ENCODE measurements at regions not wholly inside any gene's neighbourhood (a gene's known extent, or its start where the extent isn't known, plus 50 kb on each side); places are given as distances from the start of the nearest gene placed in this dataset.

GRCh38 chr3:96070678-96071077 is 743.7 kb upstream of the EPHA6 start:
- DNase-seq (ENCODE audit: low spot score) (no peak), ATAC-seq (no peak)
- Mint-ChIP-seq H3K9me3 (0 out of 2 replicates have a peak, but pooled peaks cover 3% of the 10 kb centered on the region), H3K27me3 (ENCODE audit: low read depth) (no peaks in the 10 kb centered on the region), H3K4me3 (no peak overlapping the region), H3K27ac (no peak overlapping the region), H3K36me3 (no peaks in the 10 kb centered on the region; the same call in 1 of the 2 replicates), H3K4me1 (no peaks in the 10 kb centered on the region)
- CTCF ChIA-PET = no interaction called here
- TF ChIP-seq ZNF281 (CRISPR knock-in tag; IDR thresholded peaks at IDR 0.05) (no peak), CTCF (IDR thresholded peaks at IDR 0.05) (no peak), SP1 (CRISPR knock-in tag; conservative IDR thresholded peaks at IDR 0.05) (no peak), PRRX2 (CRISPR knock-in tag; IDR thresholded peaks at IDR 0.05) (no peak), PRDM15 (CRISPR knock-in tag; IDR thresholded peaks at IDR 0.05) (no peak), ZMAT4 (CRISPR knock-in tag; IDR thresholded peaks at IDR 0.05) (no peak)
- POLR2A ChIA-PET = no interaction called here

- H3K4me1 Mint-ChIP-seq = no peaks in the 10 kb centered on the region
- CTCF ChIA-PET = no interaction called here
- H3K36me3 Mint-ChIP-seq = no peaks in the 10 kb centered on the region; the same call in 1 of the 2 replicates
- no peak overlapping the region for H3K27ac Mint-ChIP-seq
- no peaks in the 10 kb centered on the region for H3K27me3 Mint-ChIP-seq (ENCODE audit: low read depth)
- 0 out of 2 replicates have a peak, but pooled peaks cover 3% of the 10 kb centered on the region for H3K9me3 Mint-ChIP-seq
- POLR2A ChIA-PET = no interaction called here
- DNase-seq (ENCODE audit: low spot score) (no peak), ATAC-seq (no peak)
- H3K4me3 Mint-ChIP-seq = no peak overlapping the region
- TF ChIP-seq, protein P1, sequence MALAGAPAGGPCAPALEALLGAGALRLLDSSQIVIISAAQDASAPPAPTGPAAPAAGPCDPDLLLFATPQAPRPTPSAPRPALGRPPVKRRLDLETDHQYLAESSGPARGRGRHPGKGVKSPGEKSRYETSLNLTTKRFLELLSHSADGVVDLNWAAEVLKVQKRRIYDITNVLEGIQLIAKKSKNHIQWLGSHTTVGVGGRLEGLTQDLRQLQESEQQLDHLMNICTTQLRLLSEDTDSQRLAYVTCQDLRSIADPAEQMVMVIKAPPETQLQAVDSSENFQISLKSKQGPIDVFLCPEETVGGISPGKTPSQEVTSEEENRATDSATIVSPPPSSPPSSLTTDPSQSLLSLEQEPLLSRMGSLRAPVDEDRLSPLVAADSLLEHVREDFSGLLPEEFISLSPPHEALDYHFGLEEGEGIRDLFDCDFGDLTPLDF (CRISPR knock-in tag; IDR thresholded peaks at IDR 0.05) = no peak
- no peak for TF ChIP-seq EMX1 (CRISPR knock-in tag; IDR thresholded peaks at IDR 0.05)
- no peak for TF ChIP-seq NFYB (CRISPR knock-in tag; conservative IDR thresholded peaks at IDR 0.05; ENCODE audit: low read depth)
- TF ChIP-seq AFF4 (CRISPR knock-in tag; IDR thresholded peaks at IDR 0.05; ENCODE audit: borderline replicate concordance) = no peak
- TF ChIP-seq, protein P2, sequence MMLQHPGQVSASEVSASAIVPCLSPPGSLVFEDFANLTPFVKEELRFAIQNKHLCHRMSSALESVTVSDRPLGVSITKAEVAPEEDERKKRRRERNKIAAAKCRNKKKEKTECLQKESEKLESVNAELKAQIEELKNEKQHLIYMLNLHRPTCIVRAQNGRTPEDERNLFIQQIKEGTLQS (CRISPR knock-in tag; conservative IDR thresholded peaks at IDR 0.05) = no peak
- TF ChIP-seq, protein P3, sequence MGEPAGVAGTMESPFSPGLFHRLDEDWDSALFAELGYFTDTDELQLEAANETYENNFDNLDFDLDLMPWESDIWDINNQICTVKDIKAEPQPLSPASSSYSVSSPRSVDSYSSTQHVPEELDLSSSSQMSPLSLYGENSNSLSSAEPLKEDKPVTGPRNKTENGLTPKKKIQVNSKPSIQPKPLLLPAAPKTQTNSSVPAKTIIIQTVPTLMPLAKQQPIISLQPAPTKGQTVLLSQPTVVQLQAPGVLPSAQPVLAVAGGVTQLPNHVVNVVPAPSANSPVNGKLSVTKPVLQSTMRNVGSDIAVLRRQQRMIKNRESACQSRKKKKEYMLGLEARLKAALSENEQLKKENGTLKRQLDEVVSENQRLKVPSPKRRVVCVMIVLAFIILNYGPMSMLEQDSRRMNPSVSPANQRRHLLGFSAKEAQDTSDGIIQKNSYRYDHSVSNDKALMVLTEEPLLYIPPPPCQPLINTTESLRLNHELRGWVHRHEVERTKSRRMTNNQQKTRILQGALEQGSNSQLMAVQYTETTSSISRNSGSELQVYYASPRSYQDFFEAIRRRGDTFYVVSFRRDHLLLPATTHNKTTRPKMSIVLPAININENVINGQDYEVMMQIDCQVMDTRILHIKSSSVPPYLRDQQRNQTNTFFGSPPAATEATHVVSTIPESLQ (CRISPR knock-in tag; IDR thresholded peaks at IDR 0.05) = no peak
- TF ChIP-seq, protein P4, sequence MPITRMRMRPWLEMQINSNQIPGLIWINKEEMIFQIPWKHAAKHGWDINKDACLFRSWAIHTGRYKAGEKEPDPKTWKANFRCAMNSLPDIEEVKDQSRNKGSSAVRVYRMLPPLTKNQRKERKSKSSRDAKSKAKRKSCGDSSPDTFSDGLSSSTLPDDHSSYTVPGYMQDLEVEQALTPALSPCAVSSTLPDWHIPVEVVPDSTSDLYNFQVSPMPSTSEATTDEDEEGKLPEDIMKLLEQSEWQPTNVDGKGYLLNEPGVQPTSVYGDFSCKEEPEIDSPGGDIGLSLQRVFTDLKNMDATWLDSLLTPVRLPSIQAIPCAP (CRISPR knock-in tag; IDR thresholded peaks at IDR 0.05) = no peak
- TF ChIP-seq FOXJ3 (CRISPR knock-in tag; IDR thresholded peaks at IDR 0.05; ENCODE audit: borderline replicate concordance) = no peak
- no peak for TF ChIP-seq ZNF263 (CRISPR knock-in tag; IDR thresholded peaks at IDR 0.05; ENCODE audit: low read depth)
These were observed 743.3 kb upstream of the EPHA6 start for GRCh38 chr3:96071097-96071496.

Measured in WTC11 (cell line).